Transverse colon (tissue), 3 donors: ENCODE measurements at regions not wholly inside any gene's neighbourhood (a gene's known extent, or its start where the extent isn't known, plus 50 kb on each side); places are given as distances from the start of the nearest gene placed in this dataset.

ENCODE experiments used
- CTCF ChIP-seq, 5 experiments: fragments of 200-600 bp in 3 of 5; fragments of 450-650 bp in 2 of 5; sonication (generic) in 3 of 5; IDR thresholded peaks; 1 replicate in 2 of 5; 2 replicates in 3 of 5; pipeline ENCODE4 v1.5.1; 2016 to 2017; ENCODE audit warnings: antibody characterized with exemption in 5 of 5, inconsistent platforms in 3 of 5, mild to moderate bottlenecking in 2 of 5, moderate library complexity in 1 of 5
- POLR2A ChIP-seq: fragments of 450-650 bp; IDR thresholded peaks from one replicate; pipeline ENCODE4 v1.6.1; 2016; ENCODE audit warnings: antibody characterized with exemption, mild to moderate bottlenecking, moderate library complexity

- TF ChIP-seq CTCF (IDR thresholded peaks at IDR 0.05): no peak
- no peak for TF ChIP-seq POLR2A
Observed at GRCh38 chr3:181442066-181442465, 269.7 kb upstream of the SOX2 start.
